Vagina (tissue), 2 donors: ENCODE measurements at regions not wholly inside any gene's neighbourhood (a gene's known extent, or its start where the extent isn't known, plus 50 kb on each side); places are given as distances from the start of the nearest gene placed in this dataset.

Experiments
- POLR2A ChIP-seq, 2 donors: fragments of 450-650 bp; IDR thresholded peaks; one replicate each; pipeline ENCODE4 v1.6.1; 2017; ENCODE audit warnings: antibody characterized with exemption in 2 of 2, mild to moderate bottlenecking in 2 of 2, moderate library complexity in 2 of 2
- POLR2AphosphoS5 ChIP-seq, 2 donors: sonication (generic); formaldehyde crosslinking; IDR thresholded peaks; one replicate each; pipeline ENCODE4 v1.9.0; 2017; ENCODE audit warnings: antibody characterized with exemption in 2 of 2, mild to moderate bottlenecking in 2 of 2, low read depth in 1 of 2; ENCODE audit not compliant: insufficient read depth in 1 of 2

- TF ChIP-seq POLR2AphosphoS5 (IDR thresholded peaks at IDR 0.05; ENCODE audit: insufficient read depth in 1 of 2, low read depth in 1 of 2): no peak
- no peak for TF ChIP-seq POLR2A (IDR thresholded peaks at IDR 0.05)
Measured at GRCh38 chr3:88957711-88958439, 149.5 kb upstream of the EPHA3 start.
